ENCODE measurements at regions not wholly inside any gene's neighbourhood (a gene's known extent, or its start where the extent isn't known, plus 50 kb on each side); places are given as distances from the start of the nearest gene placed in this dataset.

- DNase-seq = no peak
These were observed 88.3 kb upstream of the PLEKHG7 start for GRCh38 chr12:92614502-92614901.

- DNase-seq = no peak
These were observed 88.8 kb upstream of the PLEKHG7 start for GRCh38 chr12:92614001-92614400.

- no peak for DNase-seq
These were observed 90.2 kb upstream of the PLEKHG7 start for GRCh38 chr12:92612611-92613010.

GRCh38 chr12:92608151-92609091, 94.4 kb upstream of the PLEKHG7 start:
- no peak for DNase-seq

GRCh38 chr12:92606956-92607355, 95.8 kb upstream of the PLEKHG7 start:
- no peak for DNase-seq

GRCh38 chr12:92605621-92606170, 97.1 kb upstream of the PLEKHG7 start:
- no peak for DNase-seq

- no peak for DNase-seq
These were observed 98.0 kb upstream of the PLEKHG7 start for GRCh38 chr12:92604786-92605185.

GRCh38 chr12:92603741-92604432, 98.9 kb upstream of the PLEKHG7 start:
- DNase-seq = no peak

GRCh38 chr12:92602930-92603623, 99.7 kb upstream of the PLEKHG7 start:
- no peak for DNase-seq

- DNase-seq = no peak
These were observed 100.3 kb upstream of the PLEKHG7 start for GRCh38 chr12:92602476-92602875.

- no peak for DNase-seq
These were observed 101.1 kb upstream of the PLEKHG7 start for GRCh38 chr12:92601680-92602079.

GRCh38 chr12:92601176-92601575, 101.6 kb upstream of the PLEKHG7 start:
- no peak for DNase-seq

- no peak for DNase-seq
These were observed 102.7 kb upstream of the PLEKHG7 start for GRCh38 chr12:92600052-92600451.

GRCh38 chr12:92597997-92598396, 104.8 kb upstream of the PLEKHG7 start:
- DNase-seq = no peak

GRCh38 chr12:92597118-92597517, 105.7 kb upstream of the PLEKHG7 start:
- no peak for DNase-seq

GRCh38 chr12:92596383-92596782, 106.4 kb upstream of the PLEKHG7 start:
- no peak for DNase-seq

- DNase-seq = no peak
These were observed 107.1 kb upstream of the PLEKHG7 start for GRCh38 chr12:92595663-92596062.

- no peak for DNase-seq
These were observed 108.9 kb upstream of the PLEKHG7 start for GRCh38 chr12:92593734-92594402.

- DNase-seq = no peak
These were observed 117.6 kb upstream of the PLEKHG7 start for GRCh38 chr12:92585115-92585727.

GRCh38 chr12:92583910-92584309, 118.9 kb upstream of the PLEKHG7 start:
- DNase-seq = no peak

GRCh38 chr12:92582893-92583292, 119.9 kb upstream of the PLEKHG7 start:
- DNase-seq = no peak

GRCh38 chr12:92582475-92582874, 120.3 kb upstream of the PLEKHG7 start:
- no peak for DNase-seq
